Bronchial epithelial cell (primary cell): ENCODE measurements at regions not wholly inside any gene's neighbourhood (a gene's known extent, or its start where the extent isn't known, plus 50 kb on each side); places are given as distances from the start of the nearest gene placed in this dataset.

Source experiments
- DNase-seq: peaks from one replicate; pipeline ENCODE4 v3.0.0-alpha.2; 2010; ENCODE audit warnings: low read depth
- FAIRE-seq: peaks from 2 replicates; lab custom pipeline; 2011; peaks lifted over from hg19 to GRCh38; lab: Jason Lieb, UNC
- H3K27me3 ChIP-seq: 2 replicates; pipeline ENCODE4 v1.5.1; 2011; ENCODE audit warnings: low read length; ENCODE audit not compliant: control insufficient read depth, insufficient read depth
- H3K36me3 ChIP-seq: 2 replicates; pipeline ENCODE4 v1.5.1; 2011; ENCODE audit warnings: low read length; ENCODE audit not compliant: control insufficient read depth, insufficient read depth
- H3K4me3 ChIP-seq: 2 replicates; pipeline ENCODE4 v1.5.1; 2011; ENCODE audit warnings: mild to moderate bottlenecking, low read depth, low read length, control low read depth
- CTCF ChIP-seq: IDR thresholded peaks from 2 replicates; pipeline ENCODE4 v1.5.1; 2011; ENCODE audit warnings: mild to moderate bottlenecking, moderate library complexity, low read length, control low read depth, inconsistent platforms; ENCODE audit not compliant: insufficient read depth, severe bottlenecking

- FAIRE-seq (no peak), DNase-seq (no peak)
- TF ChIP-seq CTCF = no peak
- Histone ChIP-seq H3K27me3 (no peaks in the 10 kb centered on the region), H3K4me3 (no peak overlapping the region), H3K36me3 (no peaks in the 10 kb centered on the region)
These were observed 72.9 kb downstream of the SLC10A2 start for GRCh38 chr13:102993348-102993747.

- no peak for TF ChIP-seq CTCF
- FAIRE-seq (no peak), DNase-seq (no peak)
- H3K27me3 ChIP-seq = no peaks in the 10 kb centered on the region
- no peak overlapping the region for H3K4me3 ChIP-seq
- no peaks in the 10 kb centered on the region for H3K36me3 ChIP-seq
These were observed 82.0 kb downstream of the SLC10A2 start for GRCh38 chr13:102984210-102984609.

- Histone ChIP-seq H3K36me3 (no peaks in the 10 kb centered on the region), H3K27me3 (no peaks in the 10 kb centered on the region), H3K4me3 (no peak overlapping the region)
- no peak for TF ChIP-seq CTCF
- DNase-seq (no peak), FAIRE-seq (no peak)
These were observed 82.7 kb downstream of the SLC10A2 start for GRCh38 chr13:102983496-102983895.

GRCh38 chr13:102980331-102980982, 85.8 kb downstream of the SLC10A2 start:
- Histone ChIP-seq H3K4me3 (no peak overlapping the region), H3K36me3 (no peaks in the 10 kb centered on the region), H3K27me3 (no peaks in the 10 kb centered on the region)
- FAIRE-seq (no peak), DNase-seq (no peak)
- TF ChIP-seq CTCF = no peak

GRCh38 chr13:102978168-102978567, 88.0 kb downstream of the SLC10A2 start:
- Histone ChIP-seq H3K4me3 (no peak overlapping the region), H3K36me3 (no peaks in the 10 kb centered on the region), H3K27me3 (no peaks in the 10 kb centered on the region)
- no peak for TF ChIP-seq CTCF
- DNase-seq (no peak), FAIRE-seq (no peak)

GRCh38 chr13:102977471-102977870, 88.7 kb downstream of the SLC10A2 start:
- DNase-seq (no peak), FAIRE-seq (no peak)
- Histone ChIP-seq H3K27me3 (no peaks in the 10 kb centered on the region), H3K36me3 (no peaks in the 10 kb centered on the region), H3K4me3 (no peak overlapping the region)
- no peak for TF ChIP-seq CTCF
